SK-N-SH (cell line): ENCODE measurements at regions not wholly inside any gene's neighbourhood (a gene's known extent, or its start where the extent isn't known, plus 50 kb on each side); places are given as distances from the start of the nearest gene placed in this dataset.
"Not testable (repeated sequence)": the region's sequence is repeated elsewhere in the genome, so short reads cannot be mapped to it uniquely, and the experiment has no call there.

Experiments
- CTCF ChIA-PET: fragments of 300-600, 350-600 bp; formaldehyde crosslinking; extraction: SDS; loops from one replicate; lab custom pipeline; 2021; lab: Yijun Ruan, JAX
- POLR2A ChIA-PET: fragments of 350-600 bp; sonication (Branson Sonifier 250); formaldehyde crosslinking; extraction: SDS; loops from one replicate; lab custom pipeline; 2020; ENCODE audit warnings: antibody characterized with exemption, inconsistent platforms; lab: Yijun Ruan, JAX
- DNase-seq: peaks from one replicate; pipeline ENCODE4 v3.0.0; 2012
- H2AFZ ChIP-seq: fragments of 200-600 bp; sonication (generic); 2 replicates; pipeline ENCODE4 v1.8.1; 2016; ENCODE audit warnings: antibody characterized with exemption, mild to moderate bottlenecking, low read depth
- H3F3A ChIP-seq: fragments of 200-600 bp; sonication (generic); replicated peaks from 2 replicates; pipeline ENCODE3; 2016; ENCODE audit warnings: antibody characterized with exemption, mild to moderate bottlenecking; ENCODE audit not compliant: insufficient read depth
- H3K27ac ChIP-seq, 2 experiments: fragments of 200-500 bp in 1 of 2; fragments of 200-600 bp in 1 of 2; sonication (Bioruptor generic) in 1 of 2; sonication (generic), shearing (Covaris generic) in 1 of 2; 2 replicates each; pipeline versions ENCODE4 v1.5.1 to v1.6.1; 2014 to 2016; ENCODE audit warnings: low read depth in 2 of 2, inconsistent platforms in 1 of 2, low read length in 1 of 2, mild to moderate bottlenecking in 1 of 2, mixed read lengths in 1 of 2
- H3K27me3 ChIP-seq: fragments of 200-600 bp; sonication (generic), shearing (Covaris generic); 2 replicates; pipeline ENCODE4 v1.6.1; 2016; ENCODE audit warnings: mixed run types; ENCODE audit not compliant: insufficient read depth
- H3K36me3 ChIP-seq, 2 experiments: fragments of 200-500 bp in 1 of 2; fragments of 200-600 bp in 1 of 2; sonication (Bioruptor generic) in 1 of 2; sonication (generic) in 1 of 2; replicated peaks in 1 of 2; 2 replicates each; pipeline versions ENCODE3 to v1.5.1; 2014 to 2016; ENCODE audit warnings: low read length in 1 of 2, mild to moderate bottlenecking in 1 of 2; ENCODE audit not compliant: insufficient read depth in 2 of 2, control insufficient read depth in 1 of 2
- H3K4me1 ChIP-seq, 2 experiments: fragments of 200-500 bp in 1 of 2; fragments of 200-600 bp in 1 of 2; sonication (Bioruptor generic) in 1 of 2; sonication (generic), shearing (Covaris generic) in 1 of 2; 2 replicates each; pipeline versions ENCODE4 v1.5.1 to v1.6.1; 2014 to 2016; ENCODE audit warnings: low read depth in 1 of 2, low read length in 1 of 2, mixed run types in 1 of 2; ENCODE audit not compliant: insufficient read depth in 2 of 2, control insufficient read depth in 1 of 2
- H3K4me2 ChIP-seq: fragments of 200-600 bp; sonication (generic), shearing (Covaris generic); 2 replicates; pipeline ENCODE4 v1.6.1; 2017; ENCODE audit warnings: mixed run types
- H3K4me3 ChIP-seq, 2 experiments: fragments of 200-500 bp in 1 of 2; fragments of 200-600 bp in 1 of 2; sonication (Bioruptor generic) in 1 of 2; sonication (generic), shearing (Covaris generic) in 1 of 2; 2 replicates each; pipeline versions ENCODE4 v1.5.1 to v1.8.1; 2014 to 2016; ENCODE audit warnings: low read depth in 2 of 2, inconsistent platforms in 1 of 2, low read length in 1 of 2, mild to moderate bottlenecking in 1 of 2, mixed read lengths in 1 of 2, moderate library complexity in 1 of 2
- H3K79me2 ChIP-seq: fragments of 200-600 bp; sonication (generic); 2 replicates; pipeline ENCODE4 v1.8.1; 2017; ENCODE audit warnings: mild to moderate bottlenecking; ENCODE audit not compliant: insufficient read depth
- H3K9ac ChIP-seq: fragments of 200-600 bp; sonication (generic); 2 replicates; pipeline ENCODE4 v1.6.1; 2017; ENCODE audit warnings: mixed run types
- H3K9me2 ChIP-seq: fragments of 200-600 bp; sonication (generic); 2 replicates; pipeline ENCODE4 v1.6.1; 2017; ENCODE audit warnings: mixed run types
- H3K9me3 ChIP-seq: fragments of 200-600 bp; sonication (generic); 2 replicates; pipeline ENCODE4 v1.6.1; 2017; ENCODE audit warnings: mixed run types, mild to moderate bottlenecking, moderate library complexity
- H4K20me1 ChIP-seq: fragments of 200-600 bp; sonication (generic); 2 replicates; pipeline ENCODE4 v1.6.1; 2017; ENCODE audit warnings: mild to moderate bottlenecking, mixed run types; ENCODE audit not compliant: insufficient read depth
- WGBS: methylation state at CpG from one replicate; pipeline ENCODE4 v1.1.6; 2017; ENCODE audit warnings: low lambda C conversion rate; 5-methylcytosine and 5-hydroxymethylcytosine counted together
- TF ChIP-seq, protein P1 (sequence below): IDR thresholded peaks from 2 replicates; pipeline ENCODE4 v1.4.0; 2012; ENCODE audit warnings: low read depth, borderline replicate concordance
- TF ChIP-seq, protein P2 (sequence below): IDR thresholded peaks from 2 replicates; pipeline ENCODE4 v1.4.0; 2012; ENCODE audit warnings: low read depth, borderline replicate concordance

- POLR2A ChIA-PET, H2AFZ ChIP-seq, H3K36me3 ChIP-seq, H3K4me1 ChIP-seq, H3K9ac ChIP-seq, H3K9me2 ChIP-seq, H3F3A ChIP-seq, DNase-seq, H3K79me2 ChIP-seq, H4K20me1 ChIP-seq, H3K9me3 ChIP-seq, H3K27me3 ChIP-seq, H3K4me3 ChIP-seq, H3K4me2 ChIP-seq, CTCF ChIA-PET, H3K27ac ChIP-seq: not testable (repeated sequence)
- WGBS, result 56% methylated on average over 7 of the region's 18 CpGs
Observed at GRCh38 chr14:105751291-105751751, 224.9 kb downstream of the TMEM121 start.

- DNase-seq, H3K9me3 ChIP-seq, POLR2A ChIA-PET, H2AFZ ChIP-seq, H3K4me2 ChIP-seq, H3F3A ChIP-seq, H3K4me3 ChIP-seq, H3K27me3 ChIP-seq, H3K27ac ChIP-seq, CTCF ChIA-PET, H4K20me1 ChIP-seq, H3K36me3 ChIP-seq, H3K79me2 ChIP-seq, H3K9me2 ChIP-seq, H3K4me1 ChIP-seq, H3K9ac ChIP-seq: not testable (repeated sequence)
- 15% methylated on average over 2 of the region's 7 CpGs for WGBS
Observed at GRCh38 chr14:105752420-105752819, 226.0 kb downstream of the TMEM121 start.

- Histone ChIP-seq H3K4me1 (peaks cover 0 to 5% of the 10 kb centered on the region in 2 experiments; a peak in 1 of 4 replicates), H3K4me3 (no peak overlapping the region), H3K79me2 (no peaks in the 10 kb centered on the region), H2AFZ (no peak overlapping the region), H3K4me2 (no peak overlapping the region), H3K9me3 (no peaks in the 10 kb centered on the region), H3K36me3 (no peaks in the 10 kb centered on the region), H3K27me3 (no peaks in the 10 kb centered on the region), H4K20me1 (no peaks in the 10 kb centered on the region), H3F3A (no peaks in the 10 kb centered on the region), H3K27ac (no peak overlapping the region), H3K9me2 (no peaks in the 10 kb centered on the region), H3K9ac (no peak overlapping the region)
- ChIA-PET POLR2A (no interaction called here), CTCF (no interaction called here)
- no peak for DNase-seq
- TF ChIP-seq, protein P1, sequence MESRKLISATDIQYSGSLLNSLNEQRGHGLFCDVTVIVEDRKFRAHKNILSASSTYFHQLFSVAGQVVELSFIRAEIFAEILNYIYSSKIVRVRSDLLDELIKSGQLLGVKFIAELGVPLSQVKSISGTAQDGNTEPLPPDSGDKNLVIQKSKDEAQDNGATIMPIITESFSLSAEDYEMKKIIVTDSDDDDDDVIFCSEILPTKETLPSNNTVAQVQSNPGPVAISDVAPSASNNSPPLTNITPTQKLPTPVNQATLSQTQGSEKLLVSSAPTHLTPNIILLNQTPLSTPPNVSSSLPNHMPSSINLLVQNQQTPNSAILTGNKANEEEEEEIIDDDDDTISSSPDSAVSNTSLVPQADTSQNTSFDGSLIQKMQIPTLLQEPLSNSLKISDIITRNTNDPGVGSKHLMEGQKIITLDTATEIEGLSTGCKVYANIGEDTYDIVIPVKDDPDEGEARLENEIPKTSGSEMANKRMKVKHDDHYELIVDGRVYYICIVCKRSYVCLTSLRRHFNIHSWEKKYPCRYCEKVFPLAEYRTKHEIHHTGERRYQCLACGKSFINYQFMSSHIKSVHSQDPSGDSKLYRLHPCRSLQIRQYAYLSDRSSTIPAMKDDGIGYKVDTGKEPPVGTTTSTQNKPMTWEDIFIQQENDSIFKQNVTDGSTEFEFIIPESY, result no peak
- TF ChIP-seq, protein P2, sequence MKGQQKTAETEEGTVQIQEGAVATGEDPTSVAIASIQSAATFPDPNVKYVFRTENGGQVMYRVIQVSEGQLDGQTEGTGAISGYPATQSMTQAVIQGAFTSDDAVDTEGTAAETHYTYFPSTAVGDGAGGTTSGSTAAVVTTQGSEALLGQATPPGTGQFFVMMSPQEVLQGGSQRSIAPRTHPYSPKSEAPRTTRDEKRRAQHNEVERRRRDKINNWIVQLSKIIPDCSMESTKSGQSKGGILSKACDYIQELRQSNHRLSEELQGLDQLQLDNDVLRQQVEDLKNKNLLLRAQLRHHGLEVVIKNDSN, result no peak
- WGBS, result 54% methylated on average over 8 of the region's 18 CpGs
Observed at GRCh38 chr14:105760691-105761344, 234.4 kb downstream of the TMEM121 start.

DNA sequence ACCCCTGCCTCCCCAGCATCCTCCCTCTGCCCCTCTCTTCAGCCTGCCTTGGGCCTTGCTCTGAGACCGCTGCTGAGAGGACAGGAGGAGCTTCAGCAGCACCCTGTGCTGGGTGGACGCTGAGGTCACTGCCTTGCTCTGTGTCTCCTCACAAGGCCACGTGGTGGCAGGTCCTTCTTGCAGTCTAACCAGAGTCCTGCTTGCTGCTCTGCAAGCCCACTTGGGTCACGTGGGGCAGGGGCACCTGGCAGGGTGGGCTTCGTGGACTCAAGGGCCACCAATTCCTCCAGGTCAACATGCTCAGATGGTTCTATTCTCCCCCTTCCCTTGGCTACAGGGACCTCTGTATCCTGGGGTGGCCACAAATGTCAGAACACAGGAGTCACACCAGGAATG lies 235.0 kb downstream of the TMEM121 start:
- H3K4me1 ChIP-seq, H2AFZ ChIP-seq, DNase-seq, H4K20me1 ChIP-seq, POLR2A ChIA-PET, H3K9me2 ChIP-seq, H3K27ac ChIP-seq, H3K36me3 ChIP-seq, H3K27me3 ChIP-seq, CTCF ChIA-PET, H3F3A ChIP-seq, H3K9ac ChIP-seq, H3K79me2 ChIP-seq, H3K4me2 ChIP-seq, H3K9me3 ChIP-seq, H3K4me3 ChIP-seq: not testable (repeated sequence)
- WGBS, result 32% methylated on average over 3 of the region's 5 CpGs
